Heart right ventricle (tissue), 16 donors: ENCODE measurements at regions not wholly inside any gene's neighbourhood (a gene's known extent, or its start where the extent isn't known, plus 50 kb on each side); places are given as distances from the start of the nearest gene placed in this dataset.

Experiments used
- ATAC-seq, 8 donors: fragments of 200-7000 bp; cut with Tn5 transposase; one replicate each; pipeline ENCODE4 v1.9.1; 2020; ENCODE audit warnings: mild to moderate bottlenecking in 8 of 8, moderate library complexity in 8 of 8, moderate number of reproducible peaks in 1 of 8
- DNase-seq, 2 donors: peaks; one replicate each; pipeline ENCODE4 v3.0.0-alpha.2; 2020
- H3K27ac ChIP-seq, 10 donors: fragments of 200-600 bp; sonication (generic) in 2 of 10; one replicate each; pipeline versions ENCODE4 v1.5.0 to v1.8.0; 2020 to 2022; ENCODE audit warnings: mild to moderate bottlenecking in 3 of 10
- H3K27me3 ChIP-seq, 7 donors: fragments of 200-600 bp; one replicate each; pipeline ENCODE4 v1.8.0; 2021 to 2022; ENCODE audit warnings: mild to moderate bottlenecking in 2 of 7
- H3K36me3 ChIP-seq, 9 donors: fragments of 200-600 bp; sonication (generic) in 1 of 9; one replicate each; pipeline versions ENCODE4 v1.5.0 to v1.8.0; 2020 to 2022; ENCODE audit warnings: mild to moderate bottlenecking in 2 of 9
- H3K4me1 ChIP-seq, 9 donors: fragments of 200-600 bp; sonication (generic) in 1 of 9; one replicate each; pipeline versions ENCODE4 v1.5.0 to v1.8.0; 2020 to 2022; ENCODE audit warnings: mild to moderate bottlenecking in 4 of 9
- H3K4me3 ChIP-seq, 10 donors: fragments of 200-600 bp; sonication (generic) in 2 of 10; one replicate each; pipeline versions ENCODE4 v1.5.0 to v1.8.0; 2020 to 2022; ENCODE audit warnings: mild to moderate bottlenecking in 7 of 10, moderate library complexity in 2 of 10
- H3K9me3 ChIP-seq, 11 donors: fragments of 200-600 bp in 10 of 11; sonication (generic) in 2 of 11; one replicate each; pipeline versions ENCODE4 v1.5.0 to v1.8.0; 2013 to 2022; ENCODE audit warnings: mild to moderate bottlenecking in 2 of 11, control low read depth in 1 of 11, moderate library complexity in 1 of 11
- CTCF ChIP-seq, 9 donors: fragments of 200-600 bp; sonication (generic) in 2 of 9; IDR thresholded peaks; one replicate each; pipeline versions ENCODE4 v1.5.0 to v1.8.0; 2021 to 2022; ENCODE audit warnings: antibody characterized with exemption in 9 of 9, mild to moderate bottlenecking in 5 of 9, moderate library complexity in 1 of 9
- WGBS, 2 donors: extraction: QIAGEN DNeasy Blood & Tissue Kit; methylation state at CpG; one replicate each; pipeline ENCODE4 v1.1.7; 2013; ENCODE audit warnings: inconsistent platforms in 1 of 2; 5-methylcytosine and 5-hydroxymethylcytosine counted together
- intact Hi-C, 10 donors: fragments of 100-400 bp; cut with DNase I; formaldehyde crosslinking; loops; one replicate each; pipeline versions ENCODE4 v1.11.1 to v1.14.2; 2022
- donor health status: Arrhythmogenic right ventricular cardiomyopathy.
- donor health status: ischemic (EF 13 %, LVEDD 7.1; RV severe dilation, severe dysfunction).
- donor health status: healthy with polysubstance abuse.
- donor health status: DM: no; HTN: yes; CAD: no.
- donor health status: DM: no; HTN: no; CAD: no.
- donor health status: ischemic (EF 25% LVEDD 6.9; RV normal size, moderate dysfunction).
- donor health status: ischemic (EF 25% LVEDD 5.7; RV mildly dilated, moderate dysfunction).
- donor health status: healthy.
- donor health status: DM: yes; HTN: yes; CAD: no.
- donor health status: Ischemic cardiomyopathy.
- donor health status: ischemic (EF 35%, LVEDD 5.7; RV mildly dilated, moderate dysfunction).
- donor health status: nonischemic (EF 11% LVEDD 7.7; RV severe dilation, severe dysfunction).
- donor health status: DM: yes; HTN: yes; CAD: no.
- donor health status: PGD.
- donor health status: ischemic (EF 29% LVEDD 5.4; RV normal size, mild dysfunction).
- donor health status: nonischemic (EF 23%, LVEDD 6.1; RV moderate dilation, normal function).

- intact Hi-C loops: no loop called here
- no peak overlapping the region for H3K27ac ChIP-seq
- ATAC-seq: no peak
- peaks cover 0 to 6% (median 0%) of the 10 kb centered on the region in 9 donors for H3K4me1 ChIP-seq
- WGBS, 2 donors: 88 to 91% methylated on average over 3 of the region's 3 CpGs
- peaks cover 0 to 6% (median 0%) of the 10 kb centered on the region in 11 donors for H3K9me3 ChIP-seq
- no peak overlapping the region for H3K4me3 ChIP-seq
- H3K27me3 ChIP-seq: no peaks in the 10 kb centered on the region
- no peak for DNase-seq
- no peaks in the 10 kb centered on the region for H3K36me3 ChIP-seq
- no peak for TF ChIP-seq CTCF (IDR thresholded peaks at IDR 0.05)
These were observed 360.2 kb upstream of the NR2F2 start for GRCh38 chr15:95970326-95970725.

- H3K9me3 ChIP-seq: peaks cover 0 to 7% (median 0%) of the 10 kb centered on the region in 11 donors
- ATAC-seq: peak in 6 of 8 donors; percentile 24 to 62 (median 52)
- no peak overlapping the region for H3K27ac ChIP-seq
- peaks cover 0 to 6% (median 0%) of the 10 kb centered on the region in 9 donors for H3K4me1 ChIP-seq
- intact Hi-C loops: no loop called here
- 47% methylated on average over 6 of the region's 6 CpGs for WGBS, 2 donors
- peak in 1 of 2 donors; percentile 21 for DNase-seq
- no peaks in the 10 kb centered on the region for H3K27me3 ChIP-seq
- H3K4me3 ChIP-seq: no peak overlapping the region
- no peak for TF ChIP-seq CTCF (IDR thresholded peaks at IDR 0.05)
- no peaks in the 10 kb centered on the region for H3K36me3 ChIP-seq
These were observed 358.4 kb upstream of the NR2F2 start for GRCh38 chr15:95972041-95972553.

DNA sequence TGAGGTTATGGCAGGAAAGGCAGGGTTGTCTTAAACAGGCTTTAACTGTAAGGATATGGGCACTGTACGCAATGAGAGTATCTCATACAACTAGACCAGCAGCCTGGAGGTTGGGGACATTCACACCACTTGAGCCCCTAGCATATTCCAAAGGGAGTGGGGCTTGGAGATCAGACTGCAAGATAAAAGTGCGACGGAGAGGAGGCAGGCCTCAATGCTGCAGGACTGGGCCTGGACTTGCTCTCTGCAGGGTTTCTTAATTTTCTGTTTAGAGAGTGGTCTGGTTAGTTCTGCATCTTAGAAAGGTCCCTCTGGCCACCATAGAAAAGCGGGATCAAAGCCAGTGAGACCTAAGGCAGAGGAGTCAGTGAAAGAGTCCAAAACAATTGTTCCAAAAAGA, 357.7 kb upstream of the NR2F2 start:
- ATAC-seq (no peak), DNase-seq (no peak)
- H3K9me3 ChIP-seq: peaks cover 0 to 7% (median 0%) of the 10 kb centered on the region in 11 donors
- intact Hi-C loops: no loop called here
- H3K36me3 ChIP-seq: no peaks in the 10 kb centered on the region
- no peak overlapping the region for H3K4me3 ChIP-seq
- 92 to 99% methylated on average over 4 of the region's 4 CpGs for WGBS, 2 donors
- H3K27me3 ChIP-seq: no peaks in the 10 kb centered on the region
- peaks cover 0 to 6% (median 0%) of the 10 kb centered on the region in 9 donors for H3K4me1 ChIP-seq
- TF ChIP-seq CTCF (IDR thresholded peaks at IDR 0.05): no peak
- no peak overlapping the region for H3K27ac ChIP-seq

DNA sequence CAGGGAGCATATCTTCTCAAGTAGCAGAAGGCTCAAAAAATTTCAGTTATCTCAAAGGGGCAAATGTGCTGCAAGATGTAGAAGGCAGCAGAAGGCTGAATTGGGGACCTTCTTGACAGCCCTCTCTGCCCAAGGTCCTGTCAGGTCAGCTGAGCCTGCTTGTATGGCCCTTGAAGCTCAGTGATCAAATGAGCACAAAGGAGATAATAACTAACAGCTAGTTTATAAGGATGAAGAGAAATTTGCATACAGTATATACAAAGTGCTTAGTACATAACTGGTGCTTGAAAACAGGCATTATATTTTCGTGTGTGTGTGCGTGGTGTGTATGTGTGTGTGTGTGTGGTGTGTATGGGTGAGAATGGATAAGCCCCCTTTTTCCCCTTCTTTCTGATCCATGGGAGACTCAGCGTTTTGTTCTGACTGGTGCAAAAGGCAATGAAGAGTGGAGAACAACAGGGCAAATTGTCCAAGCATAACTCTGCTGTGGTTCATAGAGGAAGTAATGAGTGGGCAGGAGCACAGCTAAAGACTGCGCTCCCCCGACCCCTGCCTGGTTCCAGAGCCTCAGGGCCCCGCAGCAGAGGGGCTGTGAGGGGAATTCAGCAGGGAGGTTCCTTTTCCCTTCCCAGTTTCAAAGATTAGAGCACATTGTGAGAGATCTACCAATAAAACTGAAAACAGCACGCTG, 356.8 kb upstream of the NR2F2 start:
- 78% methylated on average over 7 of the region's 7 CpGs for WGBS, 2 donors
- no peak overlapping the region for H3K4me3 ChIP-seq
- no peak for TF ChIP-seq CTCF (IDR thresholded peaks at IDR 0.05)
- intact Hi-C loops: no loop called here
- H3K27ac ChIP-seq: no peak overlapping the region
- no peaks in the 10 kb centered on the region for H3K27me3 ChIP-seq
- DNase-seq (no peak), ATAC-seq (no peak)
- peaks cover 0 to 6% (median 0%) of the 10 kb centered on the region in 9 donors for H3K4me1 ChIP-seq
- peaks cover 0 to 7% (median 0%) of the 10 kb centered on the region in 11 donors for H3K9me3 ChIP-seq
- no peaks in the 10 kb centered on the region for H3K36me3 ChIP-seq
